GM12878 (cell line): ENCODE measurements at regions not wholly inside any gene's neighbourhood (a gene's known extent, or its start where the extent isn't known, plus 50 kb on each side); places are given as distances from the start of the nearest gene placed in this dataset.

ENCODE experiments used
- ATAC-seq: fragments of 200-7000 bp; cut with Tn5 transposase; 3 replicates; pipeline ENCODE4 v1.9.1; 2020; ENCODE audit warnings: mild to moderate bottlenecking, moderate library complexity
- BruUV-seq: library from RNA; stranded (reverse); fragments of 400-500 nt; replicated peaks from 2 replicates; lab custom pipeline; 2021; lab: Mats Ljungman, UMichigan
- CTCF ChIA-PET: fragments of 300-600 bp; sonication (Branson Sonifier 250); formaldehyde crosslinking; extraction: SDS; loops from one replicate; lab custom pipeline; 2021; ENCODE audit warnings: inconsistent platforms; lab: Yijun Ruan, JAX
- POLR2A ChIA-PET: fragments of 350-600 bp; formaldehyde crosslinking; extraction: SDS; loops from one replicate; lab custom pipeline; 2021; ENCODE audit warnings: inconsistent platforms; lab: Charles Lee
- RAD21 ChIA-PET: fragments of 300-600 bp; sonication (Branson Sonifier 250); formaldehyde crosslinking; loops from one replicate; lab custom pipeline; 2023; ENCODE audit warnings: antibody characterized with exemption; ENCODE audit not compliant: unreplicated experiment; lab: Charles Lee
- SMC1A ChIA-PET: fragments of 300-600 bp; sonication (Branson Sonifier 250); formaldehyde crosslinking; loops from one replicate; lab custom pipeline; 2023; ENCODE audit not compliant: unreplicated experiment, uncharacterized antibody; lab: Charles Lee
- DNase-seq: peaks from one replicate; pipeline ENCODE4 v3.0.0-alpha.2; 2011; ENCODE audit warnings: low read depth, low spot score
- FAIRE-seq: peaks from 3 replicates; lab custom pipeline; 2011; peaks lifted over from hg19 to GRCh38; lab: Jason Lieb, UNC
- H2AFZ ChIP-seq: 2 replicates; pipeline ENCODE4 v1.6.0; 2011; ENCODE audit warnings: low read depth, low read length, control low read depth; ENCODE audit not compliant: control insufficient read depth
- H3K27ac ChIP-seq: 2 replicates; pipeline ENCODE4 v1.5.1; 2011; ENCODE audit warnings: control low read depth; ENCODE audit not compliant: control insufficient read depth, insufficient read depth
- H3K27me3 ChIP-seq, 2 experiments: replicated peaks in 1 of 2; 2 replicates each; pipeline versions ENCODE4 v1.6.0 to v1.6.1; 2011; ENCODE audit warnings: low read length in 1 of 2; ENCODE audit not compliant: control insufficient read depth in 2 of 2, insufficient read depth in 2 of 2
- H3K36me3 ChIP-seq, 2 experiments: 2 replicates each; pipeline ENCODE4 v1.5.1; 2011; ENCODE audit warnings: low read length in 1 of 2; ENCODE audit not compliant: control insufficient read depth in 2 of 2, insufficient read depth in 2 of 2
- H3K4me1 ChIP-seq: 2 replicates; pipeline ENCODE4 v1.6.1; 2011; ENCODE audit warnings: mild to moderate bottlenecking, low read length, moderate library complexity, mixed read lengths; ENCODE audit not compliant: control insufficient read depth, insufficient read depth
- H3K4me2 ChIP-seq: 2 replicates; pipeline ENCODE4 v1.6.0; 2011; ENCODE audit warnings: control low read depth; ENCODE audit not compliant: control insufficient read depth, insufficient read depth
- H3K4me3 ChIP-seq: fragments of 200-600 bp; sonication (generic); 2 replicates; pipeline ENCODE4 v1.5.1; 2016
- H3K79me2 ChIP-seq: 2 replicates; pipeline ENCODE4 v1.6.0; 2011; ENCODE audit warnings: low read length; ENCODE audit not compliant: control insufficient read depth, insufficient read depth
- H3K9ac ChIP-seq: 2 replicates; pipeline ENCODE4 v1.8.0; 2011; ENCODE audit warnings: low read length, control low read depth, mixed read lengths; ENCODE audit not compliant: control insufficient read depth, insufficient read depth
- H3K9me3 ChIP-seq: replicated peaks from 3 replicates; pipeline ENCODE4 v1.5.1; 2011; ENCODE audit warnings: mild to moderate bottlenecking, low read length; ENCODE audit not compliant: control insufficient read depth, insufficient read depth
- H4K20me1 ChIP-seq: 2 replicates; pipeline ENCODE4 v1.6.0; 2011; ENCODE audit not compliant: control insufficient read depth, insufficient read depth
- ASH2L ChIP-seq: fragments of 300-600, 200-600 bp; sonication (generic); IDR thresholded peaks from 2 replicates; pipeline ENCODE4 v1.6.1; 2017; ENCODE audit warnings: low read depth, mild to moderate bottlenecking, borderline replicate concordance
- DPF2 ChIP-seq: fragments of 450-650 bp; IDR thresholded peaks from 2 replicates; pipeline ENCODE4 v1.6.1; 2017; ENCODE audit warnings: mild to moderate bottlenecking
- KAT2A ChIP-seq: conservative IDR thresholded peaks from 2 replicates; pipeline ENCODE4 v1.6.1; 2011; ENCODE audit warnings: low read depth, low read length; ENCODE audit not compliant: control insufficient read depth
- NFIC ChIP-seq: IDR thresholded peaks from 2 replicates; pipeline ENCODE4 v1.6.1; 2012; ENCODE audit warnings: low read depth, mild to moderate bottlenecking, inconsistent platforms, low read length, moderate library complexity
- NR2C1 ChIP-seq: fragments of 450-650 bp; IDR thresholded peaks from 2 replicates; pipeline ENCODE4 v1.6.1; 2017; ENCODE audit warnings: antibody characterized with exemption, mild to moderate bottlenecking, moderate library complexity
- NRF1 ChIP-seq: conservative IDR thresholded peaks from 2 replicates; pipeline ENCODE4 v1.6.1; 2011; ENCODE audit warnings: mild to moderate bottlenecking, low read depth, low read length, improper control_type of control experiment
- PML ChIP-seq: IDR thresholded peaks from 2 replicates; pipeline ENCODE4 v1.6.1; 2012; ENCODE audit warnings: low read length, inconsistent platforms
- RELB ChIP-seq: fragments of 450-650 bp; IDR thresholded peaks from 2 replicates; pipeline ENCODE4 v1.6.1; 2017; ENCODE audit warnings: low read depth, mild to moderate bottlenecking, moderate library complexity
- SIX5 ChIP-seq: IDR thresholded peaks from 2 replicates; pipeline ENCODE4 v1.6.1; 2011; ENCODE audit warnings: mild to moderate bottlenecking, low read depth, low read length, moderate library complexity; ENCODE audit not compliant: severe bottlenecking
- STAT3 ChIP-seq: IDR thresholded peaks from 2 replicates; pipeline ENCODE4 v1.6.1; 2011; ENCODE audit warnings: low read depth, low read length, improper control_type of control experiment
- TARDBP ChIP-seq: IDR thresholded peaks from 2 replicates; pipeline ENCODE4 v1.6.1; 2016; ENCODE audit warnings: borderline replicate concordance
- TCF7 ChIP-seq: IDR thresholded peaks from 2 replicates; pipeline ENCODE4 v1.6.1; 2014; ENCODE audit warnings: antibody characterized with exemption, borderline replicate concordance
- USF2 ChIP-seq: IDR thresholded peaks from 2 replicates; pipeline ENCODE4 v1.6.1; 2011; ENCODE audit warnings: low read depth, low read length, improper control_type of control experiment, borderline replicate concordance
- ZZZ3 ChIP-seq: IDR thresholded peaks from 2 replicates; pipeline ENCODE4 v1.6.1; 2011; ENCODE audit warnings: low read depth; ENCODE audit not compliant: control insufficient read depth, insufficient read length
- WGBS: methylation state at CpG from one replicate; pipeline ENCODE4 v1.1.6; 2016; ENCODE audit warnings: low lambda C conversion rate; ENCODE audit not compliant: insufficient replicate concordance, insufficient coverage; ENCODE audit errors: missing lambda C conversion rate; 5-methylcytosine and 5-hydroxymethylcytosine counted together
- in situ Hi-C: fragments of 300-500 bp; cut with MboI; formaldehyde crosslinking; loops from 9 replicates; pipeline ENCODE4 v1.14.3; 2018; ENCODE audit warnings: mixed read lengths
- intact Hi-C: fragments of 100-400 bp; cut with micrococcal nuclease; formaldehyde crosslinking; loops from one replicate; pipeline ENCODE4 v1.14.2; 2022; ENCODE audit not compliant: unreplicated experiment

- SMC1A ChIA-PET, result no interaction called here
- DNase-seq (no peak), ATAC-seq (peak; percentile 44; the same call in 2 of the 3 replicates), FAIRE-seq (no peak)
- no peak overlapping the region for H3K9ac ChIP-seq
- TF ChIP-seq TARDBP (no peak), KAT2A (no peak), PML (no peak), SIX5 (no peak)
- POLR2A ChIA-PET, result no interaction called here
- no peaks in the 10 kb centered on the region for H4K20me1 ChIP-seq
- no TSS peak for BruUV-seq
- H3K79me2 ChIP-seq, result no peaks in the 10 kb centered on the region
- in situ Hi-C loops, result no loop called here
- no peaks in the 10 kb centered on the region for H3K4me1 ChIP-seq
- H3K27ac ChIP-seq, result no peak overlapping the region
- no peak overlapping the region for H2AFZ ChIP-seq
- H3K27me3 ChIP-seq, result no peaks in the 10 kb centered on the region
- no peak overlapping the region for H3K4me2 ChIP-seq
- no peak overlapping the region for H3K4me3 ChIP-seq
- intact Hi-C loops, result no loop called here
- no peaks in the 10 kb centered on the region; the same call in 2 of the 3 replicates for H3K9me3 ChIP-seq
- H3K36me3 ChIP-seq, result no peaks in the 10 kb centered on the region
- RAD21 ChIA-PET, result no interaction called here
- WGBS, result 50% methylated on average over 3 of the region's 3 CpGs
- CTCF ChIA-PET, result no interaction called here
These were observed 105.8 kb upstream of the CTNNB1 start for GRCh38 chr3:41093476-41093875.

- no peak for ATAC-seq
- 37% methylated on average over 4 of the region's 4 CpGs for WGBS
These were observed 105.0 kb upstream of the CTNNB1 start for GRCh38 chr3:41094351-41094750.

More at GRCh38 chr3:41094351-41094750, 105.0 kb upstream of the CTNNB1 start:
- Histone ChIP-seq H3K4me3 (no peak overlapping the region), H4K20me1 (no peaks in the 10 kb centered on the region), H3K4me1 (no peaks in the 10 kb centered on the region), H2AFZ (no peak overlapping the region), H3K36me3 (no peaks in the 10 kb centered on the region), H3K27ac (no peak overlapping the region), H3K79me2 (no peaks in the 10 kb centered on the region), H3K27me3 (no peaks in the 10 kb centered on the region), H3K9me3 (no peaks in the 10 kb centered on the region; the same call in 2 of the 3 replicates), H3K4me2 (no peak overlapping the region), H3K9ac (no peak overlapping the region)
- intact Hi-C loops, result no loop called here
- ChIA-PET CTCF (no interaction called here), RAD21 (no interaction called here), SMC1A (no interaction called here), POLR2A (no interaction called here)
- no peak for FAIRE-seq
- BruUV-seq, result no TSS peak
- no peak for TF ChIP-seq RELB
- no peak for TF ChIP-seq ZZZ3
- TF ChIP-seq STAT3, result no peak
- TF ChIP-seq NR2C1, result no peak
- no peak for TF ChIP-seq ASH2L
- no peak for TF ChIP-seq NFIC
- no peak for TF ChIP-seq TCF7
- no peak for TF ChIP-seq USF2
- no peak for TF ChIP-seq NRF1
- TF ChIP-seq DPF2, result no peak
- no peak for DNase-seq
- in situ Hi-C loops, result no loop called here
